PC-3 (cell line): ENCODE measurements at regions not wholly inside any gene's neighbourhood (a gene's known extent, or its start where the extent isn't known, plus 50 kb on each side); places are given as distances from the start of the nearest gene placed in this dataset.

Experiments used
- CTCF ChIP-seq: fragments of 300-600 bp; sonication (generic); conservative IDR thresholded peaks from 2 replicates; pipeline ENCODE4 v1.5.1; 2017; ENCODE audit warnings: antibody characterized with exemption, low read depth, mild to moderate bottlenecking, low read length
- EZH2phosphoT487 ChIP-seq: fragments of 300-600 bp; sonication (generic); IDR thresholded peaks from 2 replicates; pipeline ENCODE4 v1.6.1; 2018; ENCODE audit warnings: mild to moderate bottlenecking, antibody characterized with exemption, low read length, borderline replicate concordance

- TF ChIP-seq CTCF (no peak), EZH2phosphoT487 (no peak)
Measured at GRCh38 chr1:79478728-79479373, 472.3 kb upstream of the ADGRL4 start.
